ENCODE measurements at regions not wholly inside any gene's neighbourhood (a gene's known extent, or its start where the extent isn't known, plus 50 kb on each side); places are given as distances from the start of the nearest gene placed in this dataset.

DNA sequence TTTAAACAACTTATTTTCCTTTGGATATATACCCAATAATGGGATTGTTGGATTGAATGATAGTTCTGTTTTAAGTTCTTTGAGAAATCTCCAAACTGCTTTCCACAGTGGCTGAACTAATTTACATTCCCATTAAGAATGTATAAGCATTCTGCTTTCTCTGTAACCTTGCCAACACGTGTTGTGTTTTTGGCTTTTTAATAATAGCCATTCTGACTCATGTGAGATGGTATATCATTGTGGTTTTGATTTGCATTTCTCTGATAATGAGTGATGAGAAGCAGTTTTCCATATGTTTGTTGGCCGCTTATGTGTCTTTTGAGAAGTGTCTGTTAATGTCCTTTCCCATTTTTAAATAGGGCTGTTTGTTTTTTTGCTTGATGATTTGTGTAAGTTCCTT lies 155.6 kb upstream of the PITX2 start:
- no peak for DNase-seq (ENCODE audit: low read depth in 2 of 2)

GRCh38 chr4:110780538-110780937 lies 157.7 kb upstream of the PITX2 start:
- DNase-seq (ENCODE audit: low read depth in 2 of 2), result no peak

DNA sequence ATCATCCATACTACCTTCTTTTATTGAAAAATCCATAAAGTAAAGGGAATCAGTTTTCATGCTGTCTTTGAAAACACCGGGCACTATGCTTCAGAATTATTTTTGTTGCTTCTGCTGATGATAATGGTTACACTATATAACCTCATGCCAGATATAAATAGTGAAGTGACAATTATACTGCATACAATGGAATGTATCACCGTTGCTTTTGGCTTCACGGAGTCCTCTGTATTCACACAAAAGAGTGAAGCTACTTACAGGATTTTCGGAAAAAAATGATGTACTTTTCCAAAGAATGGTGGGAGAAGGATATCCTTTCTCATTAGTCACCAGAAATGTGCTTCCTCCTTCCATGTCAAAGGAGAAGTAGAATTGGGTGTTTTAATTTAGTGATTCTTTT lies 159.1 kb upstream of the PITX2 start:
- DNase-seq (ENCODE audit: low read depth in 2 of 2), result no peak

GRCh38 chr4:110787109-110787508 lies 164.2 kb upstream of the PITX2 start:
- DNase-seq (ENCODE audit: low read depth in 2 of 2), result no peak

DNA sequence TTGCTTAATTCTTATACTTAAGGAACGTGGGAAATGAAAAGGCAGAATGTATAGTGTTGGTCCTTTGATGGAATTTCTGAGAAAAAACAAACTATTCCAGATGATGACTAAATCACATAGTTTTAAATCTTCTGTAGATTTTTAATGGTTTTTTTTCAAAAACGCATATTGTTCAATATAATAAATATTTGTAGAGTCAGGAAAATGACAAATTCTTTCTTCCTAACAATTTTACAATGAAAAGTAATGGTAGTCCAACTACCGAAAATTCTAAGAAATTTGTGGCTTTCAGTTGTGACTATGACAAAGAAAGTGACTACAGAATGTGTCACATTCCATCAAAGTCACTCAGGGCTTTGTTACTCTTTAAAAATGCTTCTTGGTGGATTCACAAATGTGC lies 164.8 kb upstream of the PITX2 start:
- no peak for DNase-seq (ENCODE audit: low read depth in 2 of 2)

DNA sequence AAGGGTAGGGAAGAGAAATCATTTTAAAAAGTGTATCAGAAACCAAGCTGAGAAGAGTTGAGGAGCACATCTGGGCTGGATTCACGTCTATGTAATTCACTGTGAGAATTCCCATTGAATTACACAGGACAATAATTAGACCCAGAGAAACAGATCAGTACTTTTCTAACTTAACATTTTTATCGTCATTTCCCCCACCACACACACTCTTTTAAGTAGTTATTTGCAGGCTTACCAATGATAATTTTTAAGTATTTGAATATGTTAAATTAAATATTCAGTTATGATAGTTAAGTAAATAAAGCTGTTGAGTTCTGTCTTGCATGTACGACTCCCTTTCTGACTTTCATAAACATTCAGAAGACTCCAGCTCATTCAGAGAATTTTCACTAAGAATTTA lies 165.4 kb upstream of the PITX2 start:
- no peak for DNase-seq (ENCODE audit: low read depth in 2 of 2)

DNA sequence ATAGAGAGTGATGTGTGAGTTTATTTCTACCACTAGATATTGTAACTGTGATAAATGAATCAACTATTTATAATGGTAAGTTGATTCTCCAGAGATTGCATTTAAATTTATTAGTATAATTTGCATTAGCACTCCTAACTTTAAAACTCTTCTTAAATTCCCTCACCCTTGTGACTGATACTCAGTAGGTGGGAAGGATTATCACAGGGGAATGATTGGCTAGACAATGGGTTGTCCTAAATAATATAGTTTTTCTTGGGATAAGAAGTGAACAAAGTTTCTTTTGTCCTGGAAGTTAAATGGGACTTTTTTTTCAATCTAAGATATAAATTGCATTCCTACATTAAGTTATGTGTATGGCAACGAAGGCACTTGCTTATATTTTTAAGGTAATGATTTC lies 169.2 kb upstream of the PITX2 start:
- no peak for DNase-seq (ENCODE audit: low read depth in 2 of 2)

DNA sequence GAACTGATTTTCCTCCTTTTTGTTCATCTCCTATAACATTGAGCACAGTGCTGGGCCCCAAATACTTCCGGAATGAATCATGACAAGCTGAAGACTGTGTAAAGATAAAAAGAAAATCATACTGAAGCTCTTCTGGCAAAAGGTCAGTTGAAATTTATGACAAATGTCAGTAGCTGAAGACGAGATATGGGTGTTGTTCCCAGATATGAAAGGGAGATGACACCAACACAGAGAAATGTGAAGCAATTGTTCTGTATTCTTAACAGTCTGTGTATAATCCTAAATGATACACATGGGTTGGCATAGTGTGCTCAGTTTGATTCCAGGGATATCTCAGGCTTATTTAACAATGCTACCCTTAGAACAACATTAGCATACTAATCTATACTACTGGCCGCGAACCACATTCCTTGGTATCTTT lies 170.5 kb upstream of the PITX2 start:
- DNase-seq (ENCODE audit: low read depth in 2 of 2), result no peak

- no peak for DNase-seq (ENCODE audit: low read depth in 2 of 2)
Measured at GRCh38 chr4:110793890-110794554, 171.1 kb upstream of the PITX2 start.

- no peak for DNase-seq (ENCODE audit: low read depth in 2 of 2)
Measured at GRCh38 chr4:110795971-110796370, 173.1 kb upstream of the PITX2 start.

- no peak for DNase-seq (ENCODE audit: low read depth in 2 of 2)
Measured at GRCh38 chr4:110797486-110797885, 174.6 kb upstream of the PITX2 start.

- DNase-seq (ENCODE audit: low read depth in 2 of 2), result no peak
Measured at GRCh38 chr4:110798687-110799086, 175.8 kb upstream of the PITX2 start.

GRCh38 chr4:110799211-110799610 lies 176.3 kb upstream of the PITX2 start:
- DNase-seq (ENCODE audit: low read depth in 2 of 2), result no peak

DNA sequence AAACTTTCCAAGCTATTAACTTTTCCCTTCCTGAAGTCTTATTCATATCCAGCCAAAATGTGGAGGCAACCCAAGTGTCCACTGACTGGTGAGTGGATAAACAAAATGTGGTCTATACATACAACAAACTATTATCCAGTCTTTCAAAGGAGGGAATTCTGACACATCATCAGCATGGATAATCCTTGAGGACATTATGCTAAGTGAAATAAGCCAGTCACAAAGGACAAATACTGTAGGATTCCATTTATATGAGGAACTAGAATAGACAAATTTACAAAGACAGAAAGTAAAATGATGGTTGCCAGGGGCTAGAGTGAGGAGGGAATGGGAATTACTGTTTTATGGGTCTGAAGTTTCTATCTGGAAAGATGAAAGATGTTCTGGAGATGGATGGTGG lies 178.7 kb upstream of the PITX2 start:
- DNase-seq (ENCODE audit: low read depth in 2 of 2), result no peak

DNA sequence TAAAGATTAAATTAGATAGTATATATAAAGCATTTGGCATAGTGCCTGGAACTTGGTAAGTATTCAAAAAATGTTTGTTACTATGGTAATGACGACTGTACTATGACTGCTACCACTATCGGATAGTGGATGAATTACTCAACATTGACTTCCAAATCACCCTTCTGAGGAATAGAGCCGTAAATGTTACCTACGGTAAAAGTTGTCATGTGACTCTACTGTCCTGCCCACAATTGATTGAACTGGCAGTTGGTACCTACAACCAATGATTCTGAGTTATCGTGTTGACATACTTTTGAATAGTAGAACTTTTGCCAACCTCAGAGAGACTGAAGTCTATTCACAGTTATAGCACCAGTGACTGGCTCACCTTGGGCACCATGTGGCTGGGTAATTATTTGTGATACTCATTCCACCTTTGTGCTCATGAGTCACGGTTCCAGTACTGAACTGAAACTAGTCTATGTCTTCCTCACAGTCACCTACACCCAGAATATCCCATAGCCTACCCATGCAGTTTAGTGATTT lies 185.5 kb upstream of the PITX2 start:
- DNase-seq (ENCODE audit: low read depth in 2 of 2), result no peak

- no peak for DNase-seq (ENCODE audit: low read depth in 2 of 2)
Measured at GRCh38 chr4:110815950-110816349, 193.1 kb upstream of the PITX2 start.

DNA sequence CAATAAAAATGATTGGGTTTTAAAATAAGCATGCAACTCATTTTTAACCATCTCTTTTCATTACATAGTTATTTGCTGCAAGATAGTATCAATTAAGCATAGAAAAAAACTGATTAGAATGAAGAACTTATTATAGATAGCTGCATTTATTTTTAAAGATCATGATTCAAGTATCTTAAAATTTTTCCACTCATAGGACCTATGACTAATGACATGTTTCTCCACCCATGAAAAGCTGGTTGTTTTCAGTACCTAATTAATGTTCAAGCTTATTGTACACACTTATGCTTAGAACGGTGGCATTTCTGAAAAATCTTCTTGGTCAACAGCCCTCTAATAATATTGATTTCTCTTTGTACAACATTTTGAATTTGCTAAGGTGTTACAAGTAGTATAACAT lies 193.5 kb upstream of the PITX2 start:
- DNase-seq (ENCODE audit: low read depth in 2 of 2), result no peak

DNA sequence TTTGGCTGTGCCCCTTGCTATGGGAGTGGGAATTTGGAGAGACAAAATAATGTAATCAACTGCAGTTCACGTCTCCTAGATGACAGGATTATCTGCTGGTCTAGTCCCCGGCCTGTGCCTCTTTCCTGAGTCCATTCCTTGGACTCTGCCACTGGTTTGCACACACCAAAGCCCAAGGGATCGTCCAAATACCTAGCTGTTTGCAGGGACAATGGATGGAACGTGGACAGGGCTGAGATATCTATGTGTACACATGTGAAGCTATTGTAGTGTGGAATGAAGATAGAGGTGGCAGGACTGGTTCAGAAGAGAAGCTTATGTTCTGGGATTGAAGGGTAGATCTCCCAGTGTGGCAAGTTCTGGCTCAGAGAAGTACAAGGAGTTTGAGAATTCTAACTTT lies 198.3 kb upstream of the PITX2 start:
- no peak for DNase-seq (ENCODE audit: low read depth in 2 of 2)

GRCh38 chr4:110823251-110823650 lies 200.4 kb upstream of the PITX2 start:
- no peak for DNase-seq (ENCODE audit: low read depth in 2 of 2)

GRCh38 chr4:110824344-110824743 lies 201.5 kb upstream of the PITX2 start:
- no peak for DNase-seq (ENCODE audit: low read depth in 2 of 2)

DNA sequence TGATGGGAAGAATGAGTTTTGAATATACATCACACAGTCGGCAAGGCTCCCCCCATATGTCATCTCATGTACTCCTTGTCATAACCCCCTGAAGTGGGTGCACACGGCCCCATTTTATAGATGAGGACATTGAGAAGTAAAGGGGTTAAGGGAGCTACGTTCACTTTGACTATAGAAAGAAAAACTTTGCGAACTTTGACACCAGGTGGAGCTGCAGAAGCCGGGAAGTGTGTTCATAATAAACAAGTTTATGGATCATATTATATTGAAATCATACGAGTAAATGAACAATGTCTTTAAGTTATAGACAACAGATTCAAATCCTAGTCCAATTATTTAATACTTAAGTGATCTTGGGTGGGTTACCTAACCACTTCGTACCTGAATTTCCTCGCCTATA lies 203.8 kb upstream of the PITX2 start:
- no peak for DNase-seq (ENCODE audit: low read depth in 2 of 2)

- DNase-seq (ENCODE audit: low read depth in 2 of 2), result no peak
Measured at GRCh38 chr4:110830461-110830860, 207.6 kb upstream of the PITX2 start.

DNA sequence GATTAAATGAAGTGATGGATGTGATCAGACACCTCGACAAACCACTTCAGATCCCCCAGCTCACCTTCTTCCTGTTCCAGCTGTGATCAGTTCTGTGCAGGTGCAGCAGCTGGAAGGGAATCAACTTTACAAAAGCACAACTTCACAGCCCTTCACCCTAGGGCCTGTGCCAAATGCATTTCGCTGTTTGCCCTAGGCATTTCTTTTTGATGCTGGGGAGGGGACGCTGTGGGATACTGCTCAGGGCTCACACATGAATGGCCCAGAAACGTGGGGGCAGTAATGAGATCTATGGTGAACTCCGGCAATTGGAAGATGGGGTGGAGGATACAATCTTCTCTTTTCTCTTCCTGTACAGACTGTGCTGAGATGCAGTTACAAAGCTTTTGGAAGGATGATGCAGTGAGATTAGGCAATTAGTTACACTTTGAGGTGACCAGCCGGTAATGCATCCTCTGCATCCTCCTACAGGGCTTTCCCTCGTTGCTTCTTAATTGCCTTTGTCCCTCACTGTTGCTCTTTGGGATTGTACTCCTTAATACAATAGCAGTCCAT lies 215.1 kb upstream of the PITX2 start:
- no peak for DNase-seq (ENCODE audit: low read depth in 2 of 2)

GRCh38 chr4:110840221-110840654 lies 217.4 kb upstream of the PITX2 start:
- no peak for DNase-seq (ENCODE audit: low read depth in 2 of 2)

All from stimulated activated CD4-positive, alpha-beta T cell treated with anti-CD3 and anti-CD28 coated beads, Interleukin-15, amount 100 ng/mL, for 48 hours (primary cell).